Urinary bladder (tissue), 3 donors: ENCODE measurements at regions not wholly inside any gene's neighbourhood (a gene's known extent, or its start where the extent isn't known, plus 50 kb on each side); places are given as distances from the start of the nearest gene placed in this dataset.

Experiments used
- DNase-seq: peaks from one replicate; pipeline ENCODE4 v3.0.0-alpha.2; 2015; ENCODE audit errors: extremely low spot score
- H3K27ac ChIP-seq: one replicate; pipeline ENCODE4 v1.5.1; 2013; ENCODE audit warnings: low read depth, mild to moderate bottlenecking, moderate library complexity
- H3K36me3 ChIP-seq: one replicate; pipeline ENCODE4 v1.6.1; 2013; ENCODE audit warnings: mild to moderate bottlenecking, moderate library complexity; ENCODE audit not compliant: insufficient read depth
- H3K4me1 ChIP-seq: one replicate; pipeline ENCODE4 v1.6.1; 2013; ENCODE audit warnings: mild to moderate bottlenecking, moderate library complexity; ENCODE audit not compliant: insufficient read depth
- H3K4me3 ChIP-seq: one replicate; pipeline ENCODE4 v1.5.1; 2013; ENCODE audit warnings: low read depth, low read length
- WGBS: extraction: QIAGEN DNeasy Blood & Tissue Kit; methylation state at CpG from one replicate; pipeline ENCODE4 v1.1.7; 2013; 5-methylcytosine and 5-hydroxymethylcytosine counted together
- donor health status: healthy with polysubstance abuse.
- donor health status: healthy.

GRCh38 chr2:239466061-239466754 is 65.4 kb upstream of the HDAC4 start:
- Histone ChIP-seq H3K4me3 (no peak overlapping the region), H3K4me1 (no peaks in the 10 kb centered on the region), H3K27ac (no peak overlapping the region), H3K36me3 (no peaks in the 10 kb centered on the region)
- WGBS: 92% methylated on average over 10 of the region's 10 CpGs
- no peak for DNase-seq

- H3K36me3 ChIP-seq: no peaks in the 10 kb centered on the region
- no peak overlapping the region for H3K27ac ChIP-seq
- H3K4me3 ChIP-seq: no peak overlapping the region
- no peak for DNase-seq
- 74% methylated on average over 31 of the region's 31 CpGs for WGBS
- H3K4me1 ChIP-seq: no peaks in the 10 kb centered on the region
These were observed 64.5 kb upstream of the HDAC4 start for GRCh38 chr2:239465017-239466001.

GRCh38 chr2:239464166-239465016 is 63.6 kb upstream of the HDAC4 start:
- DNase-seq: no peak

GRCh38 chr2:239463541-239464165 is 62.8 kb upstream of the HDAC4 start:
- Histone ChIP-seq H3K36me3 (no peaks in the 10 kb centered on the region), H3K4me1 (no peaks in the 10 kb centered on the region), H3K4me3 (no peak overlapping the region), H3K27ac (no peak overlapping the region)
- no peak for DNase-seq
- WGBS: 47% methylated on average over 16 of the region's 16 CpGs

More at GRCh38 chr2:239464166-239465016, 63.6 kb upstream of the HDAC4 start:
- no peak overlapping the region for H3K27ac ChIP-seq
- WGBS: 90% methylated on average over 21 of the region's 21 CpGs
- no peak overlapping the region for H3K4me3 ChIP-seq
- no peaks in the 10 kb centered on the region for H3K36me3 ChIP-seq
- H3K4me1 ChIP-seq: no peaks in the 10 kb centered on the region

GRCh38 chr2:239462671-239463506 is 62.1 kb upstream of the HDAC4 start:
- no peak for DNase-seq
- Histone ChIP-seq H3K36me3 (no peaks in the 10 kb centered on the region), H3K4me3 (no peak overlapping the region), H3K27ac (no peak overlapping the region), H3K4me1 (no peaks in the 10 kb centered on the region)
- 81% methylated on average over 19 of the region's 19 CpGs for WGBS

GRCh38 chr2:239462191-239462515 is 61.3 kb upstream of the HDAC4 start:
- H3K4me3 ChIP-seq: no peak overlapping the region
- WGBS: 93% methylated on average over 7 of the region's 7 CpGs
- H3K4me1 ChIP-seq: no peaks in the 10 kb centered on the region
- H3K27ac ChIP-seq: no peak overlapping the region
- H3K36me3 ChIP-seq: no peaks in the 10 kb centered on the region
- DNase-seq: no peak

GRCh38 chr2:239461291-239462190 is 60.7 kb upstream of the HDAC4 start:
- H3K4me3 ChIP-seq: no peak overlapping the region
- 85% methylated on average over 19 of the region's 19 CpGs for WGBS
- no peak for DNase-seq
- H3K27ac ChIP-seq: no peak overlapping the region
- no peaks in the 10 kb centered on the region for H3K4me1 ChIP-seq
- H3K36me3 ChIP-seq: no peaks in the 10 kb centered on the region

- Histone ChIP-seq H3K4me3 (no peak overlapping the region), H3K4me1 (no peaks in the 10 kb centered on the region), H3K36me3 (no peaks in the 10 kb centered on the region), H3K27ac (no peak overlapping the region)
- no peak for DNase-seq
- WGBS: 55% methylated on average over 5 of the region's 5 CpGs
These were observed 60.0 kb upstream of the HDAC4 start for GRCh38 chr2:239460780-239461179.

- no peaks in the 10 kb centered on the region for H3K4me1 ChIP-seq
- WGBS: 83% methylated on average over 10 of the region's 10 CpGs
- H3K36me3 ChIP-seq: no peaks in the 10 kb centered on the region
- no peak overlapping the region for H3K4me3 ChIP-seq
- DNase-seq: no peak
- no peak overlapping the region for H3K27ac ChIP-seq
These were observed 58.8 kb upstream of the HDAC4 start for GRCh38 chr2:239459606-239460005.

GRCh38 chr2:239459056-239459455 is 58.2 kb upstream of the HDAC4 start:
- DNase-seq: no peak
- WGBS: 95% methylated on average over 6 of the region's 6 CpGs
- Histone ChIP-seq H3K27ac (no peak overlapping the region), H3K4me1 (no peaks in the 10 kb centered on the region), H3K4me3 (no peak overlapping the region), H3K36me3 (no peaks in the 10 kb centered on the region)

- no peak for DNase-seq
- 95% methylated on average over 17 of the region's 17 CpGs for WGBS
- H3K4me1 ChIP-seq: no peaks in the 10 kb centered on the region
- no peaks in the 10 kb centered on the region for H3K36me3 ChIP-seq
- no peak overlapping the region for H3K27ac ChIP-seq
- no peak overlapping the region for H3K4me3 ChIP-seq
These were observed 57.0 kb upstream of the HDAC4 start for GRCh38 chr2:239457586-239458445.
